Body of pancreas (tissue), 4 donors: ENCODE measurements at regions not wholly inside any gene's neighbourhood (a gene's known extent, or its start where the extent isn't known, plus 50 kb on each side); places are given as distances from the start of the nearest gene placed in this dataset.

Experiments used
- POLR2A ChIP-seq, 3 donors: fragments of 450-650 bp; IDR thresholded peaks; one replicate each; pipeline ENCODE4 v1.6.1; 2016; ENCODE audit warnings: antibody characterized with exemption in 3 of 3, mild to moderate bottlenecking in 2 of 3
- TF ChIP-seq, protein P1 (sequence below), 7 experiments: fragments of 450-650 bp in 4 of 7; fragments of 200-600 bp in 3 of 7; sonication (generic) in 3 of 7; IDR thresholded peaks; one replicate each; pipeline ENCODE4 v1.5.1; 2016 to 2019; ENCODE audit warnings: antibody characterized with exemption in 7 of 7

DNA sequence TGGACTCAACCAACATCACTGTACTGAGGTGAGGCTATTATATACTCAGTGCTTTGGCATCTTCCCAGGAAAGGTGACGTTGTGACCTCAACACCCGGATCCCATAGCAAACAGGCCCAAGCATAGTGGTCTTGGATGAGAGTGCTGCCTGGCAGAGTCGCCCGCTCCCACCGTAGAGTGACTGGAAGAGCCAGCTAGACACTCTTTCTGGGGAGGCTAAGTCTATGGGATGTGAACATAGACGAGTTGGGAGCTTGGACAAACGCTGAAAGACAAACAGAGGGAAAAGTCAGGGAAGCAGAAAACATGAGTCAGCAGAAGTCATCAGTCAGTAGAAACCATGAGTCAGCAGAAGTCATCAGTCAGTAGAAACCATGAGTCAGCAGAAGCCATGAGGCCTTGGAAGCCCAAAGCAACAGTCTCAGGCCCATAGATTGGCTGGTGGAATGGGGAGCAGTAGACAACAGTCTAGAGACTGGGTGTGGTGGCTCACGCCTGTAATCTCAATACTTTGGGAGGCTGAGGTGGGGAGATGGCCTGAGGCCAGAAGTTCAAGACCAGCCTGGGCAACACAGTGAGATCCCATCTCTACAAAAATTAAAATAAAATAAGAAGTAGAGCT, 66.4 kb upstream of the MAP1LC3B2 start:
- TF ChIP-seq, protein P1, sequence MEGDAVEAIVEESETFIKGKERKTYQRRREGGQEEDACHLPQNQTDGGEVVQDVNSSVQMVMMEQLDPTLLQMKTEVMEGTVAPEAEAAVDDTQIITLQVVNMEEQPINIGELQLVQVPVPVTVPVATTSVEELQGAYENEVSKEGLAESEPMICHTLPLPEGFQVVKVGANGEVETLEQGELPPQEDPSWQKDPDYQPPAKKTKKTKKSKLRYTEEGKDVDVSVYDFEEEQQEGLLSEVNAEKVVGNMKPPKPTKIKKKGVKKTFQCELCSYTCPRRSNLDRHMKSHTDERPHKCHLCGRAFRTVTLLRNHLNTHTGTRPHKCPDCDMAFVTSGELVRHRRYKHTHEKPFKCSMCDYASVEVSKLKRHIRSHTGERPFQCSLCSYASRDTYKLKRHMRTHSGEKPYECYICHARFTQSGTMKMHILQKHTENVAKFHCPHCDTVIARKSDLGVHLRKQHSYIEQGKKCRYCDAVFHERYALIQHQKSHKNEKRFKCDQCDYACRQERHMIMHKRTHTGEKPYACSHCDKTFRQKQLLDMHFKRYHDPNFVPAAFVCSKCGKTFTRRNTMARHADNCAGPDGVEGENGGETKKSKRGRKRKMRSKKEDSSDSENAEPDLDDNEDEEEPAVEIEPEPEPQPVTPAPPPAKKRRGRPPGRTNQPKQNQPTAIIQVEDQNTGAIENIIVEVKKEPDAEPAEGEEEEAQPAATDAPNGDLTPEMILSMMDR (IDR thresholded peaks at IDR 0.05): no peak
- TF ChIP-seq POLR2A (IDR thresholded peaks at IDR 0.05): no peak
